Dendritic cell treated with granulocyte-macrophage colony-stimulating factor and Interleukin-4, amounts not matched to agents 40 ng/mL and 50 ng/mL, for 4 days (primary cell): ENCODE measurements at regions not wholly inside any gene's neighbourhood (a gene's known extent, or its start where the extent isn't known, plus 50 kb on each side); places are given as distances from the start of the nearest gene placed in this dataset.

ENCODE experiments used
- H3K27ac Mint-ChIP-seq: one replicate; pipeline ENCODE4 v1.8.0; 2022; ENCODE audit warnings: mild to moderate bottlenecking, mixed read lengths
- H3K27me3 Mint-ChIP-seq: one replicate; pipeline ENCODE4 v1.8.0; 2022; ENCODE audit warnings: mild to moderate bottlenecking, mixed read lengths
- H3K36me3 Mint-ChIP-seq: one replicate; pipeline ENCODE4 v1.8.0; 2022; ENCODE audit warnings: low read depth, mixed read lengths
- H3K4me1 Mint-ChIP-seq: one replicate; pipeline ENCODE4 v1.8.0; 2022; ENCODE audit warnings: low read depth, mixed read lengths
- H3K4me3 Mint-ChIP-seq: one replicate; pipeline ENCODE4 v1.8.0; 2022; ENCODE audit warnings: mild to moderate bottlenecking, moderate library complexity, mixed read lengths
- H3K9me3 Mint-ChIP-seq: one replicate; pipeline ENCODE4 v1.8.0; 2022; ENCODE audit warnings: mixed read lengths
- intact Hi-C: fragments of 100-400 bp; cut with micrococcal nuclease; formaldehyde crosslinking; loops from one replicate; pipeline ENCODE4 v1.15.0; 2022

DNA sequence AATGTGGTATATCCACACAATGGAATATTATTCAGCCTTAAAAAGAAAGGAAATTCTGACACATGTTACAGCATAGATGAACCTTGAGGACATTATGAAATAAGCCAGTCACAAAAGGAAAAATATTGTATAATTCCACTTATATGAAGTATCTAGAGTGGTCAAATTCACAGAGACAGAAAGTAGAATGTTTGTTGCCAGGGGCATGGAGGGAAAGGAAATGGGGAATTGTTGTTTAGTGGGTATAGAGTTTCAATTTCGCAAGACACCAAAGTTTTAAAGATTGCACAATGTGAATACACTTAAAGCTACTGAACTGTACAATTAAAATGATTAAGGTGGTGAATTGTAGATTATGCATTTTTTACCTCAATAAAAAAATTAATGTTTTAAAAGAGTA lies 92.9 kb downstream of the TXNL1 start:
- H3K36me3 Mint-ChIP-seq = no peaks in the 10 kb centered on the region
- intact Hi-C loops = no loop called here
- no peaks in the 10 kb centered on the region for H3K27me3 Mint-ChIP-seq
- H3K4me1 Mint-ChIP-seq = peaks cover 18% of the 10 kb centered on the region
- no peaks in the 10 kb centered on the region for H3K9me3 Mint-ChIP-seq
- H3K27ac Mint-ChIP-seq = no peak overlapping the region
- no peak overlapping the region for H3K4me3 Mint-ChIP-seq

DNA sequence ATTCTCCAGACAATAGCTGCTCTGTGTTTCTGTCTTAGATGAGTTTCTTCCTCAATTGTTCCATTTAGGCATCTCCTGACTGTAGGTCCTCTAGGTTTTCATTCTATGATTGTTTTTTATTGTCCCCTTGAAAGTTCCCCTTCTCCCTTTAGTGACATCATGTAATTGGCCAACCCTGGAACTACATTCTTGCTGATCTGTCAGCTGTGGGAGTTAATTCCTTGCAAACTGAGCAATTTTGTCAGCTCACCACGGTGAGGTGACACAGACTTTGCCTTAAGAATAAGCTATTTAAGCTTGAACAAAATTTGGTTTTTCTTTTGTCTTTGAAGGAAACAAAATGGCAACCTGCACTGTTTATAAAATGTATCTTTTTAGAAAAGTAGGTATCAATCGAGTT lies 95.9 kb downstream of the TXNL1 start:
- H3K27ac Mint-ChIP-seq = no peak overlapping the region
- intact Hi-C loops = no loop called here
- H3K9me3 Mint-ChIP-seq = no peaks in the 10 kb centered on the region
- no peaks in the 10 kb centered on the region for H3K36me3 Mint-ChIP-seq
- no peak overlapping the region for H3K4me3 Mint-ChIP-seq
- H3K4me1 Mint-ChIP-seq = peaks cover 18% of the 10 kb centered on the region
- no peaks in the 10 kb centered on the region for H3K27me3 Mint-ChIP-seq

DNA sequence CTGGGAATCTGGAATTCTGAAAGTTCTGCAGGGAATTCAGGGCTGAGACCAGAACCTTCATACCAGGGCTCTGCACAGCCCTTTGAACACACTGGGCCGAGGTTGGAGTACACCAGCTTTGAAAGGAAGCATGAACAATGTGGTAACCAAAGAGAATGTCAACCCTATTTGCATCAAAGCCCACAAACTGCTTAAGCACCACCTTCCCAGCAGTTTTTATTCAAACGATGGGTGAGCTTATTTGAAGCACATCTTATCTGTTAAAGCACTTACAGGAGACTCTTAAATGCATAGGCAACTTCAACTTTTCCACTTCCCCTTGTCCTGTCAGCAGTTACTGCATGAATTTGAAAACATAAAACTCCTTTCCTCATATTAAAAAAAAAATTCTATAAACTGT lies 96.6 kb downstream of the TXNL1 start:
- H3K4me3 Mint-ChIP-seq = no peak overlapping the region
- no peaks in the 10 kb centered on the region for H3K9me3 Mint-ChIP-seq
- no peaks in the 10 kb centered on the region for H3K36me3 Mint-ChIP-seq
- H3K4me1 Mint-ChIP-seq = peaks cover 18% of the 10 kb centered on the region
- intact Hi-C loops = no loop called here
- no peak overlapping the region for H3K27ac Mint-ChIP-seq
- H3K27me3 Mint-ChIP-seq = no peaks in the 10 kb centered on the region

DNA sequence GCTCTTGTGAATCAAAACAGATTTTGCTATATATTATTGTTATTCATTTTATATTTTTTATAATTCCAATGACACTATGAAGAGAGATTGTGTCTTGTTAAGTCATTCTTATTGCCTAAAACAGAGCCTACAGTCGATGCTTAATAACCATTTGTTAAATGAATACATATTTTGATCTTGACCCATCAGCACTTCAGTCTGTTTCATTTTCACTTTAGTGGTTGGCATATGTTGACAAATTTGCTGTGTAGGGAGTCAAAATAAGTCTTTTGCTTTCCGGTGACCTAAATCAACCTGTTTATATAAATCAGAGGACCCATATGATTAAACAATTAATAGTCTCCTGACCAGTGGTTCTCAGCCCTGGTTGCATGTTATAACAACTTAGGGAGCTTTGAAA lies 97.1 kb downstream of the TXNL1 start:
- H3K27me3 Mint-ChIP-seq = no peaks in the 10 kb centered on the region
- no peaks in the 10 kb centered on the region for H3K9me3 Mint-ChIP-seq
- no peaks in the 10 kb centered on the region for H3K36me3 Mint-ChIP-seq
- H3K4me1 Mint-ChIP-seq = peaks cover 18% of the 10 kb centered on the region
- no peak overlapping the region for H3K4me3 Mint-ChIP-seq
- intact Hi-C loops = no loop called here
- H3K27ac Mint-ChIP-seq = no peak overlapping the region

DNA sequence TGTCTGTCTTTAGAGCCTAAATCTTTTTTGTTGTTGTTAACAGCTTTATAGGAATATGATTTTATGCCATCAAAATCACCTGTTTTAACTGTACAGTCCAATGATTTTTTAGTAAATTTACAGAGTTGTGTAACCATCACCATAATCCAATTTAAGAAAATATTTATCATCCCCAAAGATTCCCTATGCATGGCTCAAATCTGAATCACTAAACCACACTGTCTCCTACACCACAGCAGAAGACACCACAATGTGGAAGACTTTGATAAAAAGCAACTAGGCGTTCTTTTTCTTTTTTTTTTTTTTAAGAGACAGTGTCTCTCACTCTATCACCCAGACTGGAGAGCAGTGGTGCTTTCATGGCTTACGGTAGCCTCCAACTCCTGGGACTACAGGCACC lies 99.6 kb downstream of the TXNL1 start:
- intact Hi-C loops = no loop called here
- Mint-ChIP-seq H3K27ac (no peak overlapping the region), H3K9me3 (no peaks in the 10 kb centered on the region), H3K36me3 (no peaks in the 10 kb centered on the region), H3K4me1 (peaks cover 11% of the 10 kb centered on the region), H3K27me3 (no peaks in the 10 kb centered on the region), H3K4me3 (no peak overlapping the region)

DNA sequence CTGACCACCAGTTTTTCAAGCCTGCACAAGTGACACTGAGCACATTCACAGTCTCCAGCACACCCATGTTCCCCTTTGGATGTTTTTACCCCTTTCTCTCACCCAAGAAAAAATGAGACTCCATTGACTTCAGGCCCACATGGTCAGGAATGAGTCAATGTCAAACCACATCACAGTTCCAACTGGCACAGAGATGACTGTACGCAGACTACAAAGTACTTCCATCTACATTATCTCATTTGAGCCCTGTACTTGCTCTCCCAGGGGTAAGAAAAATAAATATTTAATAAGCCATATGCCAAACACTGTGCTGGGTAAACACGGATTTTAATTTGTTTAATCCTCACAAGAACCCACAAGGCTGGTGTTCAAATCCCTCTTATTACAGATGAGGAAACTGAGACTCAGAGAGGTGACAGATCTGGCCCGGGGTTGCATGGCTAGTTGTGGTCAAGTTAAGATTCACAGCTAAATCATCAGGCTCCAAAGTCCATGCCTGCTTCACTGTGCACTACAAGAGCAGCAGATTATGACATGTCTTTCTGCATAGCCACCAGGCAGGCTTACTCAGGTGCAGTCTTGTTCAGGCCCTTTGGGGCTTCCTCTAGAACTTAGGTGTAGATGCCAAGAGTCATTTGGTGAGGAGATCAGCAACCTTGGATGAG lies 106.1 kb downstream of the TXNL1 start:
- intact Hi-C loops = no loop called here
- H3K27ac Mint-ChIP-seq = no peak overlapping the region

DNA sequence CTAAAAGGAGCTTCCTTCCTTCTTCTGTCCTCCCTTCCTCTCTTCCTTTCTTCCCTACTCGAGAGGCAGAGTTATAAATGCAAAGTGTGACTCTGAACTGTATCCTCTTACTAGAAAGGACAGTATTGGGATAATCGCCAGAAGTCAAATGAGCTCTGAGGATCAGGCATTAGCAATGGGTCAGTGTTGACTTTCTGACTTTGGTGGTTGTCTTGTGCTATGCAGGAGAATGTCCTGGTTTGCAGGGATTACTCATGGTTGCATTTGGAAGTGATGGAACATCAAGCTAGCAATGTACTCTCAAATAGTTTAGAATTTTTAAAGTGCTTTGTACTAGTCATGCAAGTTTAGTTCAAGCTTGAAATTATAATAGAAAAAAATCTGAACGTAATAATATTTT lies 115.6 kb downstream of the TXNL1 start:
- no peak overlapping the region for H3K4me3 Mint-ChIP-seq
- peaks cover 9% of the 10 kb centered on the region for H3K4me1 Mint-ChIP-seq
- H3K9me3 Mint-ChIP-seq = peaks cover 32% of the 10 kb centered on the region
- H3K27ac Mint-ChIP-seq = no peak overlapping the region
- intact Hi-C loops = no loop called here
- H3K27me3 Mint-ChIP-seq = no peaks in the 10 kb centered on the region
- no peaks in the 10 kb centered on the region for H3K36me3 Mint-ChIP-seq

More for the DNA sequence above, 106.1 kb downstream of the TXNL1 start:
- Mint-ChIP-seq H3K9me3 (peaks cover 10% of the 10 kb centered on the region), H3K36me3 (no peaks in the 10 kb centered on the region), H3K27me3 (no peaks in the 10 kb centered on the region), H3K4me1 (no peaks in the 10 kb centered on the region), H3K4me3 (no peak overlapping the region)

DNA sequence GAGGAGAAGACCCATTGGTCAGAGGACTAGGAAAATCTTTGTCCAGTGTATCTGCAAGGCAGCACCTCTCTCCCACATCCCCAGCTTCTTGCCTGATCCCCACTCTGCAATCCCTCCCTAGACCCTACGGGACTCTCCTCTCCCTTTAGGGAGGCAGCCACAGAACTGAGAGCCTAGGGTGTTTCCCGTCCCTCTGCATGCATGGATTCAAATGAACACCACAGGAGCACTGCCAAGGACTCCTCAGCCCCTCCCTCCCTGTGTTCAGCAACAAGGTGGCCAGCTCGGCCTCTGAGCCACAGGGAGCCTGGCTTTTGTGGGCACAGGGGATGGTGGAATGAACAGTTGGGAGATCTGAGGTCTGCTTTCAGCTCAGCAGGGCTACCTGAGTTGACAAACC lies 117.1 kb downstream of the TXNL1 start:
- Mint-ChIP-seq H3K9me3 (peaks cover 24% of the 10 kb centered on the region), H3K27ac (no peak overlapping the region), H3K4me1 (peaks cover 9% of the 10 kb centered on the region), H3K36me3 (no peaks in the 10 kb centered on the region), H3K4me3 (no peak overlapping the region), H3K27me3 (no peaks in the 10 kb centered on the region)
- intact Hi-C loops = no loop called here

DNA sequence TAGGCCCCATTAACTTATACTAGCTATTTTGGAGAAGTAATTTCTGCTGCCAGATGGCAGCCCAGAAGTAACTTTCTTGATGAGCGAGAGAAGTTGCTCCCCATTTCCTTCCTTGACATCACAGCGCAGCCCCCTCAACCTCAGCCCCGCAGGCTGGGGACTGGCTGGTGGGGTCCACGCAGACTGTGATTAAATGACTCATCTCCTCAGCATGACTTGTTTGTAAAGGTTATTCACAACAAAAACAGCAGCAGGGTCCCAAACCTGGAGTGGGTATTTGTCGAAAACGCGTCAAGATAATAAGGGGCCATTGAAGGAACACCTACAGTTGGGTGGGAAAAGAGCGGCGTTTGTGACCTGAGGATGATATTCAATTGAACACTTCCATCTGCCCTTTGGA lies 120.6 kb downstream of the TXNL1 start:
- Mint-ChIP-seq H3K27me3 (no peaks in the 10 kb centered on the region), H3K4me1 (no peaks in the 10 kb centered on the region), H3K36me3 (no peaks in the 10 kb centered on the region), H3K27ac (no peak overlapping the region), H3K9me3 (peaks cover 16% of the 10 kb centered on the region), H3K4me3 (no peak overlapping the region)
- intact Hi-C loops = no loop called here

DNA sequence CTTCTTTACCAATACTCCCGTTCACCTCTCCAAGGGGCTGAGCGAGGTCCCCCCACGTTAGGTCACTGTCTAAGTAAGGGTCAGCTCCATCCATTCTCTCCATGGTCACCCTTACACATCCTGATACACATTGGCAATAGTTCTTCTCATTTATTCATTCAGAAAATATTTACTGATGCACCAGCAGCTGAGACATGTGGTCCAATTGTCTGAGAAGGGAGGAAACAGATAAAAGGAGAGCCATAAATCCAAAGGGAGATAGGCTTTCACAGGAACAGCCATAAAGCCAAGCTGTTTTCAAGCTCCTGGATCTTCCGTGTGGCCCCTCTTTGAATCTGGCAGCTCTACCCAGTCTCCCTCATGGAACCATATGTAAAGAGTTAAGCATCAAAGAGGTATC lies 121.2 kb downstream of the TXNL1 start:
- no peaks in the 10 kb centered on the region for H3K4me1 Mint-ChIP-seq
- intact Hi-C loops = no loop called here
- H3K36me3 Mint-ChIP-seq = no peaks in the 10 kb centered on the region
- no peak overlapping the region for H3K4me3 Mint-ChIP-seq
- no peak overlapping the region for H3K27ac Mint-ChIP-seq
- H3K27me3 Mint-ChIP-seq = no peaks in the 10 kb centered on the region
- H3K9me3 Mint-ChIP-seq = peaks cover 16% of the 10 kb centered on the region

DNA sequence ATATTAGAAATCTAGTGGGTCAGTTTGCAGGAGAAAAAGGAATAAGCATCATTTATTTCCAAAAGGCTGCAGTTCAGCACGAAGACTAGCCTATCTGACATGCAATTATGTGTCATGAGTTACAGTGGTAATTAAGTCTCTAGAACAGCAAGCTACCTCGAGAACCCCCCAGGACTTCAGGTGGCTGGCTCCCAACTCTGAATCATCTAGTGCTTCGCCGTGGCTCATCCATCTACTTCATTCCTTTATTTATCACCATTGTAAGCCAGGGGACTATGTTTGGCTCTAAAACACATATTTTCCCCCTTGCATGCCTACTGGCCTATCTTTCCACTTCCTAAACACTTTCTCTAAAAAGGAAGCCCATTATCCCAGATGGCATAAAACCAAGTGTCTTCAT lies 121.6 kb downstream of the TXNL1 start:
- Mint-ChIP-seq H3K27me3 (no peaks in the 10 kb centered on the region), H3K27ac (no peak overlapping the region), H3K4me3 (no peak overlapping the region), H3K36me3 (no peaks in the 10 kb centered on the region), H3K9me3 (peaks cover 16% of the 10 kb centered on the region), H3K4me1 (no peaks in the 10 kb centered on the region)
- intact Hi-C loops = no loop called here

DNA sequence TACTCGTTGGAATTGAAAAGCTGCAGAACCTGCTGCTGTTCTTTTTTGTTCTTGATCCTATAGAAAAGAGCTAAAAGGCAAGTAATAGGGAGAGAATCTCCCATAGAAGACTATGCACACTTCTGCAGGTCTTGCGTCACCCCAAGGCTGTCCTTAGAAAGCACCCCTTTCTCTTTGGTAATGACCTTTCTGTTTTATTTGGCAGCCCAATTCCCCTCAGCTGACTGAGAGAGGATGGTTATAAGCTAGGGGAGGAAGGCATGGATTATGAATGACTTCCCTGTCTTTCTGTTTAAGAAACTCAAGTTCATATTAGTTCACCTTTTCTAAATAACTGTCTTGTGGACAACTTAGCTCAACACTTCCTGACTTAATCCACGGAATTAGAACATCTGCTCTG lies 122.9 kb downstream of the TXNL1 start:
- H3K36me3 Mint-ChIP-seq = no peaks in the 10 kb centered on the region
- H3K4me1 Mint-ChIP-seq = no peaks in the 10 kb centered on the region
- intact Hi-C loops = no loop called here
- H3K27me3 Mint-ChIP-seq = no peaks in the 10 kb centered on the region
- H3K27ac Mint-ChIP-seq = no peak overlapping the region
- peaks cover 16% of the 10 kb centered on the region for H3K9me3 Mint-ChIP-seq
- H3K4me3 Mint-ChIP-seq = no peak overlapping the region

DNA sequence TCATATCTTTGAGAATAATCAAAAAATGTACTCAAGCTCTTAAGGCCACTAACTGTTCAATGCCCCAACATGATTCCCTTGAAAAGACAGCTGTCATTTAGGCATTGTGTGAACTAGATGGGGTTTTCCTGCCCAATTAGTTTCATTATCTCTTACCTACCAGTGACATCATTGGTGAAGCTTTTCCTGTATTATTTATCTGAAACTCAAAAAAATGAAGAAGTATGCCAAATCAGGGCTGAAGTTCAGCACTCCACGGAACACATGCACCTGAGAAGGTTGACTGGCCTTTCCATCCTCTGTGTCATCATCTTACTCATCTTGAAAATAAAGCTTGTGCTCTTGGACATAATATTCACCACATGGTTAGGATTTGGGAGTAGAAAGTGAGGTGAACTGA lies 126.4 kb downstream of the TXNL1 start:
- H3K9me3 Mint-ChIP-seq = peaks cover 14% of the 10 kb centered on the region
- H3K27me3 Mint-ChIP-seq = no peaks in the 10 kb centered on the region
- intact Hi-C loops = no loop called here
- H3K4me1 Mint-ChIP-seq = peaks cover 5% of the 10 kb centered on the region
- H3K36me3 Mint-ChIP-seq = peaks cover 5% of the 10 kb centered on the region
- no peak overlapping the region for H3K4me3 Mint-ChIP-seq
- no peak overlapping the region for H3K27ac Mint-ChIP-seq

DNA sequence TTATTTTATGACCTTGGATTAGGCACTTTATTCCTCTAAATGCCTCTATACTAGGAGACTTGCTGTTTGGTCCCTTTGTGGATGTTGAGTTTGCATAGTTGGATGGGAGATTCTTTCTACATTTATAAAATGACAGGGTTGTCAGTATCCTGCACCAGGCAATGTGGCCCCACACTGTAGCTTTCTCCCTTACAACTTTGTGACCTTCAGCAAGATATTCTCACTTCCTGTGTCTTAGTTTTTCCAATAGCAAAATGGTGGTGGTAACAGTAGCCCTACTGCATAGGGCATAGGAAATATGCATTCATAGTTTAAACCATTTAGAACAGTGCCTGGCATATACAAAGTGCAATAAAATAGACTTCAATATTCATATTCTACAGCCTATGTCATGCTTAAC lies 128.3 kb downstream of the TXNL1 start:
- Mint-ChIP-seq H3K9me3 (peaks cover 14% of the 10 kb centered on the region), H3K27me3 (no peaks in the 10 kb centered on the region), H3K4me3 (no peak overlapping the region), H3K36me3 (peaks cover 5% of the 10 kb centered on the region), H3K27ac (no peak overlapping the region), H3K4me1 (peaks cover 13% of the 10 kb centered on the region)
- intact Hi-C loops = no loop called here

DNA sequence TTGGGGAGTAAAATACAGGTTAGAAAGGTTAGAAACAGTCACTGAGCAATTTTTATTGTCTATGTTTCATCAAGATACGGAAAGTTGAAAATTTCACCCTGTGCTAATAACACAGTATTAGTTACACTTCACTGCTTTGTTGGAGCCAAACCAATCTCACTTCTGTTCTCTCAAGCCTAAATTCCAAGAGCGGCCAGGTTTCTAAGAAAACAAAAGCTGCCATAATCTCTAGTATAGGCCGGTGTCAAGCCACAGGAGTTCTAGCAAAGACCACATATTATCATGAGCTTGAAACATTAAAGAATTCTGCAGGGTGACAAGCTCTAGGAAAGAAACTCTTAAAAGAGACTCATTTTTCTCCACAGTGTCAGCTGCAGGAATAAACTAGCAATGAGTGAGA lies 128.7 kb downstream of the TXNL1 start:
- no peak overlapping the region for H3K27ac Mint-ChIP-seq
- peaks cover 5% of the 10 kb centered on the region for H3K36me3 Mint-ChIP-seq
- peaks cover 14% of the 10 kb centered on the region for H3K9me3 Mint-ChIP-seq
- no peaks in the 10 kb centered on the region for H3K27me3 Mint-ChIP-seq
- H3K4me1 Mint-ChIP-seq = peaks cover 13% of the 10 kb centered on the region
- H3K4me3 Mint-ChIP-seq = no peak overlapping the region
- intact Hi-C loops = no loop called here
